H1 (cell line): ENCODE measurements at regions not wholly inside any gene's neighbourhood (a gene's known extent, or its start where the extent isn't known, plus 50 kb on each side); places are given as distances from the start of the nearest gene placed in this dataset.

Experiments used
- CTCF ChIA-PET: fragments of 300-600 bp; sonication (Branson Sonifier 250); formaldehyde crosslinking; loops from one replicate; lab custom pipeline; 2021; ENCODE audit not compliant: partially characterized antibody; lab: Charles Lee
- POLR2A ChIA-PET: fragments of 300-600 bp; sonication (Branson Sonifier 250); formaldehyde crosslinking; loops from one replicate; lab custom pipeline; 2021; ENCODE audit warnings: inconsistent platforms; ENCODE audit not compliant: partially characterized antibody; lab: Charles Lee
- DNase-seq, 2 experiments: peaks; one replicate each; pipeline versions ENCODE4 v3.0.0 to v3.0.0-alpha.2; 2010 to 2022; ENCODE audit warnings: low spot score in 2 of 2, low read depth in 1 of 2, mixed read lengths in 1 of 2
- FAIRE-seq: peaks from 2 replicates; lab custom pipeline; 2011; peaks lifted over from hg19 to GRCh38; lab: Jason Lieb, UNC
- H2AFZ ChIP-seq: 2 replicates; pipeline ENCODE4 v1.8.1; 2012; ENCODE audit warnings: low read length, inconsistent platforms
- H2AK5ac ChIP-seq: 2 replicates; pipeline ENCODE4 v1.6.1; 2013; ENCODE audit warnings: low read depth, low read length
- H2BK120ac ChIP-seq: replicated peaks from 2 replicates; pipeline ENCODE3; 2013; ENCODE audit warnings: low read depth, low read length, inconsistent platforms
- H2BK12ac ChIP-seq: 2 replicates; pipeline ENCODE4 v1.6.1; 2013; ENCODE audit warnings: low read depth, low read length
- H2BK15ac ChIP-seq: 2 replicates; pipeline ENCODE4 v1.6.1; 2013; ENCODE audit warnings: low read length
- H2BK20ac ChIP-seq: 2 replicates; pipeline ENCODE4 v1.6.1; 2013; ENCODE audit warnings: low read length
- H2BK5ac ChIP-seq: 2 replicates; pipeline ENCODE4 v1.6.1; 2013; ENCODE audit warnings: low read depth, low read length
- H3K14ac ChIP-seq: 2 replicates; pipeline ENCODE4 v1.6.1; 2013; ENCODE audit warnings: inconsistent platforms; ENCODE audit not compliant: insufficient read length
- H3K18ac ChIP-seq: 2 replicates; pipeline ENCODE4 v1.6.1; 2013; ENCODE audit warnings: low read length; ENCODE audit errors: extremely low read depth
- H3K23ac ChIP-seq: 2 replicates; pipeline ENCODE4 v1.6.1; 2013; ENCODE audit warnings: inconsistent platforms; ENCODE audit not compliant: insufficient read length
- H3K23me2 ChIP-seq: 2 replicates; pipeline ENCODE4 v1.6.1; 2013; ENCODE audit warnings: low read depth, low read length
- H3K27ac ChIP-seq: 2 replicates; pipeline ENCODE4 v1.6.1; 2011; ENCODE audit warnings: low read depth, low read length, inconsistent platforms
- H3K27me3 ChIP-seq, 4 experiments: replicated peaks in 1 of 4; 1 replicate in 1 of 4; 2 replicates in 3 of 4; pipeline versions ENCODE4 v1.6.1 to v1.8.1; 2011 to 2013; ENCODE audit warnings: low read length in 3 of 4, mild to moderate bottlenecking in 3 of 4, inconsistent platforms in 2 of 4, mixed read lengths in 2 of 4, moderate library complexity in 1 of 4; ENCODE audit not compliant: control insufficient read depth in 3 of 4, insufficient read depth in 3 of 4; ENCODE audit errors: extremely low read depth in 1 of 4
- H3K36me3 ChIP-seq, 4 experiments: 2 replicates each; pipeline versions ENCODE4 v1.6.1 to v1.8.1; 2011 to 2013; ENCODE audit warnings: mild to moderate bottlenecking in 4 of 4, low read length in 3 of 4, moderate library complexity in 2 of 4, control low read depth in 1 of 4, inconsistent platforms in 1 of 4; ENCODE audit not compliant: insufficient read depth in 4 of 4, control insufficient read depth in 2 of 4
- H3K4ac ChIP-seq: replicated peaks from 2 replicates; pipeline ENCODE3; 2013; ENCODE audit warnings: low read length, low read depth, mixed read lengths, inconsistent platforms; ENCODE audit not compliant: insufficient read length
- H3K4me1 ChIP-seq, 4 experiments: replicated peaks in 1 of 4; 1 replicate in 1 of 4; 2 replicates in 3 of 4; pipeline versions ENCODE4 v1.6.1 to v1.8.1; 2011 to 2013; ENCODE audit warnings: low read length in 3 of 4, inconsistent platforms in 2 of 4, mixed read lengths in 1 of 4; ENCODE audit not compliant: insufficient read depth in 4 of 4, control insufficient read depth in 3 of 4
- H3K4me2 ChIP-seq, 2 experiments: 2 replicates each; pipeline versions ENCODE4 v1.6.1 to v1.8.1; 2011 to 2013; ENCODE audit warnings: low read depth in 2 of 2, low read length in 2 of 2, control low read depth in 1 of 2, inconsistent platforms in 1 of 2, mild to moderate bottlenecking in 1 of 2; ENCODE audit not compliant: insufficient read depth in 1 of 2
- H3K4me3 ChIP-seq, 4 experiments: fragments of 200-600, 300-600 bp in 1 of 4; sonication (generic), shearing (Covaris generic), sonication (Bioruptor Twin) in 1 of 4; 2 replicates each; pipeline versions ENCODE4 v1.5.1 to v1.8.1; 2011 to 2016; ENCODE audit warnings: low read length in 4 of 4, low read depth in 3 of 4, control low read depth in 2 of 4, inconsistent platforms in 2 of 4, mild to moderate bottlenecking in 2 of 4, mixed read lengths in 1 of 4, moderate library complexity in 1 of 4; ENCODE audit not compliant: insufficient read depth in 2 of 4; ENCODE audit errors: extremely low read depth in 1 of 4
- H3K56ac ChIP-seq: replicated peaks from 2 replicates; pipeline ENCODE3; 2013; ENCODE audit warnings: low read depth, mild to moderate bottlenecking, mixed read lengths, low read length, inconsistent platforms; ENCODE audit not compliant: insufficient read length
- H3K79me1 ChIP-seq: 2 replicates; pipeline ENCODE4 v1.6.1; 2013; ENCODE audit warnings: low read depth, low read length, control low read depth
- H3K79me2 ChIP-seq, 2 experiments: 2 replicates each; pipeline versions ENCODE4 v1.6.1 to v1.8.1; 2012 to 2013; ENCODE audit warnings: low read length in 2 of 2, mild to moderate bottlenecking in 2 of 2, inconsistent platforms in 1 of 2; ENCODE audit not compliant: insufficient read depth in 2 of 2, control insufficient read depth in 1 of 2
- H3K9ac ChIP-seq, 4 experiments: replicated peaks in 1 of 4; 1 replicate in 1 of 4; 2 replicates in 3 of 4; pipeline versions ENCODE4 v1.6.1 to v1.8.1; 2011 to 2013; ENCODE audit warnings: low read depth in 3 of 4, low read length in 3 of 4, control low read depth in 2 of 4, mild to moderate bottlenecking in 2 of 4, moderate library complexity in 2 of 4, inconsistent platforms in 1 of 4; ENCODE audit errors: extremely low read depth in 1 of 4
- H3K9me3 ChIP-seq, 2 experiments: 2 replicates each; pipeline versions ENCODE4 v1.6.1 to v1.8.1; 2012 to 2013; ENCODE audit warnings: mild to moderate bottlenecking in 2 of 2, moderate library complexity in 2 of 2, control low read depth in 1 of 2, inconsistent platforms in 1 of 2, low read depth in 1 of 2, low read length in 1 of 2, mixed read lengths in 1 of 2; ENCODE audit not compliant: insufficient read depth in 2 of 2
- H4K20me1 ChIP-seq, 2 experiments: replicated peaks in 1 of 2; 2 replicates each; pipeline versions ENCODE3 to v1.8.1; 2011 to 2013; ENCODE audit warnings: inconsistent platforms in 2 of 2, low read length in 2 of 2, mild to moderate bottlenecking in 1 of 2; ENCODE audit not compliant: insufficient read depth in 2 of 2, control insufficient read depth in 1 of 2
- H4K5ac ChIP-seq: 2 replicates; pipeline ENCODE4 v1.6.1; 2013; ENCODE audit warnings: low read length, low read depth, mixed read lengths, inconsistent platforms; ENCODE audit not compliant: insufficient read length
- H4K8ac ChIP-seq: 2 replicates; pipeline ENCODE4 v1.8.0; 2013; ENCODE audit warnings: mild to moderate bottlenecking, moderate library complexity, low read length, inconsistent platforms; ENCODE audit not compliant: insufficient read depth; ENCODE audit errors: extremely low read depth
- H4K91ac ChIP-seq: replicated peaks from 2 replicates; pipeline ENCODE3; 2013; ENCODE audit warnings: low read length, mixed read lengths, inconsistent platforms; ENCODE audit not compliant: insufficient read length
- RFX5 ChIP-seq: IDR thresholded peaks from 2 replicates; pipeline ENCODE4 v1.6.1; 2011; ENCODE audit warnings: low read depth, low read length, improper control_type of control experiment, borderline replicate concordance
- SAP30 ChIP-seq: fragments of 300-600 bp; sonication (generic); IDR thresholded peaks from 2 replicates; pipeline ENCODE4 v1.7.1; 2012; ENCODE audit warnings: low read length, moderate library complexity, mild to moderate bottlenecking, inconsistent platforms; ENCODE audit not compliant: insufficient read depth, insufficient replicate concordance
- TAF1 ChIP-seq: IDR thresholded peaks from 2 replicates; pipeline ENCODE4 v1.6.1; 2011; ENCODE audit warnings: mild to moderate bottlenecking, low read depth, low read length
- TBP ChIP-seq: IDR thresholded peaks from 2 replicates; pipeline ENCODE4 v1.6.1; 2011; ENCODE audit warnings: low read depth, low read length, improper control_type of control experiment
- TEAD4 ChIP-seq: IDR thresholded peaks from 2 replicates; pipeline ENCODE4 v1.6.1; 2012; ENCODE audit warnings: low read depth, low read length, inconsistent platforms, mixed read lengths
- WGBS, 2 experiments: shearing (Covaris generic) in 1 of 2; methylation state at CpG; one replicate each; pipeline versions ENCODE4 v1.1.6 to v1.1.7; 2013 to 2015; ENCODE audit warnings: low lambda C conversion rate in 2 of 2, mixed read lengths in 2 of 2, inconsistent platforms in 1 of 2, low coverage in 1 of 2, missing lambda C conversion rate in 1 of 2; ENCODE audit not compliant: insufficient replicate concordance in 2 of 2, insufficient coverage in 1 of 2, insufficient read length in 1 of 2; ENCODE audit errors: extremely low coverage in 1 of 2, missing lambda C conversion rate in 1 of 2; 5-methylcytosine and 5-hydroxymethylcytosine counted together

DNA sequence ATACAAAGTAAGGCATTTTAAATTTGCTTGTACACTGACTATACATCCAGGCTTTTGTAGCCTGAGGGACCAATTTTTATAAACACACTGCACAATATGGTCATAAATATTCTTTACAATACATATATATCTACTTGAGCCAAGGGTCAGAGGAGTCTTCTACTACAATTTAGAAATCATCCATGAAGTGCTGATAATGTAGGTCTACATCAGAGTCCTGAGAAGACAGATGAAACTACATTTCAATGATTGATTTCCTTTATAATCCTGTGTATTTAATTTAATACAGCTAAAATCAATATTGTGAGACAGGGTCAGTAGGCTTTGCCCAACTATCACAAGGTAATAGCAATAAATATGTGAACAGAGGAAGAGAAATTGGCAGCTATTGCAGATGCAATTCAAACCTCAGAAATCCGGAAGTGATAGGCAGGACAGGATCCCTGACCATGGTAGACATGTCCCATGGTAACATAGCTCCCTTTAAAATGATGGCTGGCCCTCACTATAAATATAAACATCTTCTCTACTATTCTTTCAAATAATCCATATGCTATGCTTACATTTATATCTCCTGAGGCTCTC lies 318.0 kb upstream of the POT1 start:
- no peaks in the 10 kb centered on the region for H3K79me2 ChIP-seq
- no peak overlapping the region for H4K8ac ChIP-seq
- H3K79me1 ChIP-seq, result no peaks in the 10 kb centered on the region
- no peak overlapping the region for H2BK20ac ChIP-seq
- CTCF ChIA-PET, result interaction anchor here (0.8 to 2.6 kb wide), 2 partner anchors 9 to 38 kb away, joined by 3 to 8 read pairs; no protein-coding TSS in a partner anchor
- POLR2A ChIA-PET, result interaction anchor here (0.7 to 1.2 kb wide), 2 partner anchors 8 to 12 kb away, joined by 3 read pairs; no protein-coding TSS in a partner anchor
- H3K27me3 ChIP-seq, result no peaks in the 10 kb centered on the region
- H3K9ac ChIP-seq, result no peak overlapping the region
- no peak overlapping the region for H3K4ac ChIP-seq
- FAIRE-seq, result no peak
- no peaks in the 10 kb centered on the region for H3K23me2 ChIP-seq
- H3K36me3 ChIP-seq, result no peaks in the 10 kb centered on the region; a peak in 1 of 8 replicates
- no peaks in the 10 kb centered on the region for H4K20me1 ChIP-seq
- no peak overlapping the region for H4K5ac ChIP-seq
- H3K27ac ChIP-seq, result no peak overlapping the region
- H2BK15ac ChIP-seq, result no peak overlapping the region
- H3K14ac ChIP-seq, result no peak overlapping the region
- H3K4me2 ChIP-seq, result no peak overlapping the region
- no peak overlapping the region for H3K18ac ChIP-seq
- no peak overlapping the region for H3K4me3 ChIP-seq
- no peak for DNase-seq
- H2BK5ac ChIP-seq, result no peak overlapping the region
- H3K56ac ChIP-seq, result no peak overlapping the region
- no peak overlapping the region for H3K23ac ChIP-seq
- no peaks in the 10 kb centered on the region for H3K4me1 ChIP-seq
- no peak overlapping the region for H2AK5ac ChIP-seq
- no peak overlapping the region for H2BK120ac ChIP-seq
- no peaks in the 10 kb centered on the region for H3K9me3 ChIP-seq
- WGBS, 2 experiments, result 88% methylated on average over 1 of the region's 1 CpG; no CpG with 5 or more reads in 1 of the 2 experiments
- no peak overlapping the region for H2AFZ ChIP-seq
- no peak overlapping the region for H4K91ac ChIP-seq
- H2BK12ac ChIP-seq, result no peak overlapping the region
- no peak for TF ChIP-seq TEAD4
- no peak for TF ChIP-seq TAF1
- no peak for TF ChIP-seq SAP30
- no peak for TF ChIP-seq RFX5
- TF ChIP-seq TBP, result no peak
